HG02610 (cell line): ENCODE measurements at regions not wholly inside any gene's neighbourhood (a gene's known extent, or its start where the extent isn't known, plus 50 kb on each side); places are given as distances from the start of the nearest gene placed in this dataset.

Experiments
- ATAC-seq: cut with Tn5 transposase; IDR thresholded peaks from one replicate; pipeline ENCODE4 v1.9.1; 2021; ENCODE audit warnings: mild to moderate bottlenecking, moderate library complexity; ENCODE audit not compliant: unreplicated experiment

DNA sequence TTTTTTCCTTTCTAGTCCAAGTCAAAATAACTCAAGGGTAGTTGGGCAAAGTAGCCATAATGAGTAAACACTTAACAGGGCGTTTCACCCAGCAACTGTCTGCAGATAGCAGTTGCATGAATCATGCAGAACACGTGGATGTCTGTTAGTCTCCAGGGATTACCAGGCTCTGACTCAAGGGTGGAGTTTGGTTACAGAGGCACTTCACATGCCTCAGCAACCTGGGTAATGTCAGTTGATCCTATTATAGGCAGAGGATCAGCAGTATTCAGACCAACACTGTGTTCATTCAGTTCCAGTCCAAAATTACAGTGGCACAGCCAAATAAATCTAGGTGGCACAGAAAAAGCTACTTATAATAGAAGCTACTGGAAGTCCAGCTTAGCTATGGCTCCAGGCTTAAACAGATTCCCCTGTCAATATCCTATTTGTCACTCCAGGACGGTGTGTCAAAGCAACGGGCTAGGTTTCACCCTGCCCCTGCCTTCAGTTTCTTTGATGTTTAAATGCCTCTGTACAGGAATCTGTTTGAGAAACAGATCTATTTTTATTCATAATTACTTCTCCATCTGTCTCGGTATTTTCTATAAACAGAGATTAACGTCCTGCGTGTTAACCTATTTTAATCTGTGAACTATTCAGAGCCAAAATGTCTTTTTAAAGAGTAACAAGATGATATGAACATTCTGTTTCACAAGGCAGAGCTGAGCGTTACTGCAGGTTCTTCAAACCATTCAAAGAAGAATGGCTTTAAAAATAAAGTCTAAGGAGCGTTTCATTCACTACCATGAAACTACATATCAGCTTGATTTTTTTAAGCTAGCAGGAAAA, 162.6 kb upstream of the AKR1E2 start:
- peak; percentile 99 for ATAC-seq

DNA sequence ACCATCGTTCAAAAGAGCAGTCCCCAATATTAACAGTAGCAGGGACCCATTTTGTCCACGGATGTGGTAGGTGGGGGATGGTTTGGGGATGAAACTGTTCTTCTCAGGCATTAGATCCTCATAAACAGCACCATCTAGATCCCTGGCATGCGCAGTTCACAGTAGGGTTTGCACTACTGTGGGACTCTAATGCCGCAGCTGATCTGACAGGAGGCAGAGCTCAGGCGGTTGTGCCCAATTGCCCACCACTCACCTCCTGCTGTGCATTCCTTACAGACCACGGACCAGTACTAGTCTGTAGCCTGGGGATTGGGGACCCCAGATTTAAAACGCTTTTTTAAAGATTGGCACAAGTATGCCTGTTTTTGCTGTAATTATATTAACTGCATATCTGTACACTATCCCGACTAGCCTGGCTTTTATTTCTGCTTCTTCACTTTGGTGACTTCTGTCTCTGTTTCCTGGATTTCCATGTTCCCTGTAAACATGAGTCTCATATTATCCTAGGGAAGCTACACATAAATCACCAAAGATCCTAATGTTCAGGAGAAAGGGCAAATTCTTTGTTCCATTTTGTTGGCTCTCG, 163.3 kb upstream of the AKR1E2 start:
- ATAC-seq: no peak

DNA sequence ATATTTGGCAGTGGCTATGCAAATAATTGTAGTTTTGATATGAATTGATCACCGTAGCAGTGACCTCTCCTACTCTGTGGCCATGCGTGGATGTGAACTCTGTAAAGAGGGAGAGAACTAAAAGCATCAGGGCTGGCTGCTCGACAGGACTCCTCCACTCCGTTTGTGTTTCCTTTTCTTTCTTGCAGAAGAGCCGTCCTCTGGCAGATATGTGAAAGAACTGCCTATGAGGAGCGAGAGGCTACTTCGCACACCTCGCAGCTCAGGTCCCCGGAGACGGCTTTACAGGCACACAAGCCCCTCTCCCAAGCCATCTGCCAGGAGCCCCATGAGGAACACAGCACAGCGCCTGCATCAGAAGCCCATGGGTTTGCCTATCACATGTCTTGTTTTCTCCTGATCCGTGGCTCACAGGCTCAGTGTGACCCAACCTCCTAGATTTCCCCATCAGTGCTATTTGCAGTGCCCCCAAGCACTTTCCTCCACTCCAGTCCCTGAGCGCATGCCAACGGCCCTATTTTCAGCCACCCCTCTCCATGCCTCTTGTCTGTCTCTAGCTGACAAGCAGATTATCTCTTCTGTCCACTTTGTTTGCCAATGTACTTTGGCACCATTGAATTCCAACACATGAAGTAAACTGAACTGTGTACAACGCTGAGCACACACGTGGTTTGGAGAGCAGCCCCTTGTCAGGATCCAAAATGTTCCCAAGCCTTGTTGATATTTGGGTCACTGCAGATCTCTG, 164.3 kb upstream of the AKR1E2 start:
- ATAC-seq: no peak

DNA sequence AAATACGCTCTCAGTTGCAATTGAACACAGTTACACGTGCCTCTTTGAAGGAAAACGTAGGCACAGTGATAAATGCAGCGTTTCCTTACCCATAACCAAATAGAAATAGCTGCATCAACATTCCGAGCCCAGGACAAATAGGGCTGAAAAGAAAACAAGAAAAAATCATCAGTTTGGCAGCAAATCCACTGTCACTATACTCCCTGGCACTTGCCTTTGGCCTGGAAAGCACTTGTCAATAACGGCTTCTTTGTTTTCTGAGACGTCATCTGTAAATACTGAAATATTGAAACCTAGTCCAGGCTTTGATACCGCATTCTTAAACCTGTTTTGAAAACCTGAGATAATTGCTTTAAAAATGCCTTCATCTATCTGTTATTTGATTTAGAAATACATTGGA, 167.2 kb upstream of the AKR1E2 start:
- ATAC-seq: no peak

DNA sequence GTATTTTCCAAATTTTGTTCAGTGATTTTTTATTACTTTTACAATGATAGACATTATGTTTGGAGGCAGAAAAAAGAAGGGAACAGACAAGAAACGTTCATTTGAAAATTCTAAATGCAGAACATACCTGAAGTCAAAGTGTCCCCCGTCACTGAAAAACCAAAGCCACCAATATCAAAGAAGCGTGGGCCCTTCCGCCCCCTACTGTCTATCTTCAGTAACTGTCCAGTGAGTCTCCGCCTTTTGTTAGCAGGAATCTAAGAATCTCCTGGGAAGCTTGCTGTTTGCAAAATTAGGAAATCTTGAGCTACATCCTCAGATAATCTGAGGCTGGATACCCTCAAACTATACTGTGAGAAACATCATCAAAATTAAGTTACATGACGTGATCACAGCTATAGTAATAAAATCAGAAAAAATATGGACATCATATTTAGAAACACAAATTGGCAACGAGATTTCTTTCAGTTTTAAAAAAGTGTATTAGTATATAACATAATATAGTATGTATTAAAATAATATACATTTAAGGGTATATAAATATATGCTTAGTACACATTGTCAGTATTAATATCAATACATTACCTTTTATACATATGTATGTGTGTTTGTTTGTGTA, 169.3 kb upstream of the AKR1E2 start:
- no peak for ATAC-seq

DNA sequence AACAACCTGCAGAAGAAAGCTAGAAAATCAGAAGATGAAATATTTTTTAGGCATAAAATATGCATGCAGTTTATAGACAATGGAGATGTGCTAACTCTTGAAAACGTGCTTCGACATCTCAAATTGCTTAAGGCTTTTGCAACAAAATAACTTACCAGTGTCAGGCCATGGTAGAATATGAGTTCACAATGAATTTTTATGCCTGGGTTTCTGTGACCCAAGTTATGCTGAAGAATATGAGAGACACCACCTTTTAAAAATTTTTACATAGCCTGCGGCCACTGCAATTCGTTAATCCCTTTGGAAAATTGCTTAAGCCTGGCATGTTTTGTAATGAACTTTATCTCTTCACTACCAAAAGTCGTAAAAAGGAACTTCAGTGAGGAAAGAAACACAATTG, 170.1 kb upstream of the AKR1E2 start:
- no peak for ATAC-seq

DNA sequence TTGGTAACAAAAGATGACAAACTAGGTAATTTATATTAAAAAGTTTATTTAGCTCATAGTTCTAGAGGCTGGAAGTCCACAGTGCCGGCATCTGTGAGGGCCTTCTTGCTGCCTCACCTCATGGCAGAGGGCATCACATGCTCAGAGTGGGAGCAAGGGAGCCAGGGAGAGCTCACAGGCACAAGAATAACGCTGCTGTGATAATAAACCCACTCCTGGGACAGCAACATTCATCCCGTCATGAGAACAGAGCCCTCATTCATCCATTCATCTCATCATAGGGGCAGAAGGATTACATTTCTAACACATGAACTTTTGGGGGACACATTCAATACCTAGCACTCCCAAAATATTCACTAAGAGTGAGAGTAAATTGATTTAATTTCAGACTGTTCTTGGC, 170.6 kb upstream of the AKR1E2 start:
- ATAC-seq: no peak

DNA sequence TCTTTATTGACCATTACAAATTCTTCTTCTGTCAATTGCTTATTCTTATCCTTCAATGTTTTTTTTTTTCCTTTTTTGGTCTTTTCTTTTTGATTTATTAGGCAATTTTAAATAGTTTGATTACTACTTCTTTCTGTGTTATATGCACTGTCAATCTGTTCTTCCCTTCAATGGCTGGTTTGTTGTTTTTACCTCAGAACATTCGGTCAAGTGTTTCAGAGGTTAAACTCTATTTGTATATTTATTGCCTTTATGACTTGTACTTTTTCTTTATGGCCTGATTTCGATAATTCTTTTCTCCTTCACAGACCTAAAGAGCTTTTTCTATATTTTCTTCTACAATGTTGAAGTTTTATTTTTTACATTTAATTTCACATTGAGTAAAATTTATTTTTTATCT, 171.5 kb upstream of the AKR1E2 start:
- no peak for ATAC-seq

DNA sequence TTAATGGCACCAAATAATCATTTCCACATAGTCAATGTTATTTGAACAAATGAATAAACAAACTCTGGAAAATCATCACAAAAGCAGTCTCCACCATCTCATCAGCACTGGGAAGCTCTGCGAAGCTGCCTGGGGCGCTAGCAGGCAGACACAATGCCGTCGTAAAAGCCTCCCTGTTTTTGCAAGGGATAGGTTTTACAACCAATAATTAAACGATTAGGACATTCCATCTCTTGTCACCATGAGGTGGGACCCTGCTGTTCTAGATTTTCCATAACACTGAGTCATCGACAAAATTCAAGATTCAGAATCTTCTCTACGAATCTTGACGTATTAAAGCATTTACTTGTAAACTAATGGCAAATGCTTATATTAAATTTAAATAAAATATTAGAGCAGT, 172.8 kb upstream of the AKR1E2 start:
- ATAC-seq: no peak

DNA sequence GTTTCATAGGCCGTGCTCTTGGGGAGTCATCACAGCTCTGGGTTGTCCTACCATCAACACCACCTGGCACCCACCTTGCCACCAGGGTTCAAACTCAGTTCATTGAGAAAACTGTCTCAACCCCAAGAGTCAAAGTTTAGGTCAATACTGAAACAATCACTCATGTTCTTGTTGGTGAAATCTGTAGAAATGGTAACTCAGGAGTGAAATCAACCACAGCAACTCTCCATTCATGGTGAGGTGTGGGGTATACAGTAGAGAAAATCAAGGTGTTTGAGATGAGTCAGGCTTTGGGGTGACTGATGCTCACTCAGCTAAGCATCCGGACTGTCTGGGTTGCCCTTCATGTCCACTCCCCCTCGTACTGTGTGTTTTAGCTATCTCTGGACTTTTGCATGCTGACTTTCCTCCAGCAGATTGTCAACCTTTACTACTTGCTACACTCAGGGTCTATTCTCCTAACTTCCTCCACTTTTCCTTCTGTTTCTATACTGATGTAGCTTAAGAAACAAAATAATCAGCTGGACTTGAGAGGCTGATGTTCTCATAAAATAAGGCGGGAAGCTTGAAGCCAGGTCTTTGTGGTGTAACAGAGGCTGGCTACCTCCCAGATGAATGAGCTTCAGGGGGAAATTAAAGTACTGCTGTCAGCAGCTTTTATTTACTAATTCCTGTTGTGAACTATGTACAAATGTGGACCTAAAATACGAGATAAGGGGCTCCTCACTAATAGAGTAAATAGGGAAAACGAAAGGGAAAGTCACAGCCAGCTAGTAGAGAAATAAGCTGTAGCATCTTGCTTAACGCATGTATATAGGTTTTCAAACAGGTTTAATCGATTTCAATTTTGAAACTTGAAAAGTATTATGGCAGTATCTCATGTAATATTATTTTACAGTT, 173.6 kb upstream of the AKR1E2 start:
- peak; percentile 61 for ATAC-seq

DNA sequence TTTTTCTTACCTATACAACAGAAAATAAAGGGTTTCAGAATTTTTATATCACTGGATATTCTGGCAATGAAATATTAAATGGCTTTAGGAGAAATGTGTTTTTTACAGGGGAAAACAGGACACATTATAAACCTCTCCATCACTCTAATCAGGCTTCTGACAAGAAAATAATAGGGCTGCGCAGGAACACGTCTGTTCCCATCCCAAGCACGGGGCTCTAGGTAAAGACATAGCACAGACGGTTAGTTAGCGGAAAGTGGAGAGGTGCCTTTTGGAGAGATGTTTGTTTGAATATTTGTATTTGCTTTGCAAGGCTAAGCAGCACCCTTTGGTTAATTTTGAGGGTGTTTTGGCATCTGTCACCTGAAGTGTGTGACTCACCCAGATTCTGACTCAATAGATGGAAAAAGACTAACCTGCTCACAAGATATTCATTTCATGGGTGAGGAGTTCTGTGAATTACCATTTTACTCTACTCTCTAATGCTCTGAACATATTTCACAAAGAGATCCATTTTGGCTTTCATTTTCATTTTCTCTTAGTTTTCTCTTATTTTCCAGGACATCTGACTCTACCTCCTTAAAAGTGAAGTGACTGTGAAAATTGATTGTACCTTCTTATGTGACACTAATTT, 174.5 kb upstream of the AKR1E2 start:
- peak; percentile 58 for ATAC-seq

DNA sequence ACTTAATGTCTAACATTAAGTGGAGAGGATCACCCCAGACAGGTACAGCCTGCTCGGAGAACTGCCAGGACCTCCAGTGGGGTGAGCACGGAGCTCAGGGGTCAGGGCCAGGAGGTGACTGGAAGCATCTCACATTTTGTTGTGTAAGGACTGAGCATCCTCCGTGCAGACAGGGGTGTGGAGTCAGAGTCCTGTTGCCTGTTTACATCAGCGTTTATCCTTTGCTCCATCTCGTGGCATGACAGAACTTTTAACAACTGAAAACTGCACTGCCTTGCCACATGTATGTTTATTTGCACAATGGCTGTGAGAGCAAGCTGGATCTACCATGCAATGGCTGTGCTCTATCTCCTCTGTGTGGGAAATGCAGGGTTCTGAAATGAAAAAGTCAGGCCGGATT, 175.4 kb upstream of the AKR1E2 start:
- no peak for ATAC-seq

DNA sequence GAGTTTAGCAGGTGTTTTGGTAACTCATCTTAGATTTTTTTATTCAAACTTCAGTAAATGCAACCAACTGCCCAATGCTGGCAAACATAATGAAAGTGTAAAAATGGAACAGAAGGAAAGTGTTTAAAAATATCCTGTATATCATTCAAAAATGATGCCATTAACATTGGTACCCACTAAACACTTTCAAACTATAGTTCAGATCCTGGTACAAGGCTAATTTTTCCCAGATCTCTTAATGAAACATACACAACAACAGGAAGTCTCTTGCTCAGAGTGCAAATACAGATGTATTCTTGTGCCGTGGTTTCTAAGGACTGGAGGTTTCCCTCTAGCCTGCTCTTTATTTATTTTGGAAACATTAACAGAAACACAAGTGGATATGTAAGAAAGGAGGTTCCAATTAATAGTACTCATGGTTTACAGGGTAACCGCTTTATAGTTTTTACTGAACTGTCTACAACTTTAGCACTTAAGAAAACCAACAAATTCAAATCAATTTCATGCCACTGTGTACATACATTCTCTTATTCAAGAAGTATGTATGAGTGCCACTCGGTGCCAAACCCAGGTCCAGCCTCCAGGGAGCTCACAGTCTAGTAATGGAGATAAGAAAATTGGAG, 176.0 kb upstream of the AKR1E2 start:
- no peak for ATAC-seq

DNA sequence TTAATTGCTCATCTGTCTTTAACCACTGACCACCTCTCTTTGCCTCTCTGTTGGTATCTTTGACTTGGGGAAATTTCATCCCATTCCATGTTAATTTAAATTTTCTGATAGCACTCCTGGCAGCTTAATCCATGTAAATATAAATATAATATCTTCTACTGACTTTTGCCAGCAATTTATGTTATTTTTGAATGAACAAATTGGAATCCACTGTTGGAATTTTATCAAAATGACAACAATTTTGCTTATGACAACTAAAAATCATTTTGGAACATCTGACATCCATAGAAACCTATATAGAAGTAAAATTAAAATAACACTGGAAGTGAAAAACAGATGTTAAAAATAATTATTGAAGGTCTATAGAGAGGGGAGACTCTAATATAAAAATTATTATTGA, 176.5 kb upstream of the AKR1E2 start:
- ATAC-seq: no peak

DNA sequence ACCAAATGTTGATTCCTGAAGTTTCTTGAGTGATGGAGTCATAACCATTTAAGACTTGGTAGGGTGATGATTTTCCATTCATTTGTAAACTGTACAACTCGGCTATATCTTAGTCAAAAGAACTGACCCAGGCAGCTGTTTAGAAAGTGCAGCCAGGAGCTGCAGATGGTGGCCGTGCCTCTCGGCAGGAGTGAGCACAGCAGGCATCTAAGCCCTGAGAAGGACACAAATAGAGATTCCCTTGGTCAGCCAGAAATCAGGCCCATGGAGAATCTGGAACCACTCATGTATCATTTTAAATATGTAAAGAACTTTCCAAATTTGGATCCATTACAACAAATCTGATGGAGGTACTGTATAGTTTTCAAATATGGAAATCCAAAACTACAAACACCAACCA, 177.0 kb upstream of the AKR1E2 start:
- ATAC-seq: no peak

DNA sequence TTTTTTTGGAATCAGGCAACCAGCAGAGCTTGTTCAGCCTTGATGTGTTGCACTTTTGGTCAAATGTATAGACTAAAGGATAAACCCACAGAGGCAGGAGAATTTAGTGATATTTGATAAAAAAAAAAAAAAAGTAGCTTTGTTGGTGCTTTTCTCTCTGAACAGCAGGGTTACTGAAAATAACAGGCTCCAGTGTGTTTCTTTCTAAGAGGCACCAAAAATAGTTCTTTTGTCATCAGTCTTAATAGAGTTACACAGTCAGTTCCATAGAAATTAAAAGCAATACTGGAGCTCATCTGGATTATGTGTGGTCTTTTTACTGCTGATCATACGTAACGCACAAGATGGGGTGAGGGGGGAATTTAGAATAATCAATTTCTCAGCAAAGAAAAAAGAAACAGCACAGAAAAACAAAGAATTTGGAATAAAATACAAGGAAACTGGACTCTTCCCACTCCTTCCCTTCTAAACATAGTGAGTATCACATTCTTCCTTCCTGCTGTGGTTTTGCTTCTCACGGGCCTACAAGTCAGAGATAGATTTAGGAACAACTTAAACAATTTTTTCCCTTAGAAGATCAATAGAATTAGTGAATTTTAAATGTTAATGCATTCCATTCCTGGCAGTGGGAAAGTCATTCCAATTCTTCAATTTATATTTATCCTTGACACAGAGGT, 178.8 kb upstream of the AKR1E2 start:
- ATAC-seq: no peak

DNA sequence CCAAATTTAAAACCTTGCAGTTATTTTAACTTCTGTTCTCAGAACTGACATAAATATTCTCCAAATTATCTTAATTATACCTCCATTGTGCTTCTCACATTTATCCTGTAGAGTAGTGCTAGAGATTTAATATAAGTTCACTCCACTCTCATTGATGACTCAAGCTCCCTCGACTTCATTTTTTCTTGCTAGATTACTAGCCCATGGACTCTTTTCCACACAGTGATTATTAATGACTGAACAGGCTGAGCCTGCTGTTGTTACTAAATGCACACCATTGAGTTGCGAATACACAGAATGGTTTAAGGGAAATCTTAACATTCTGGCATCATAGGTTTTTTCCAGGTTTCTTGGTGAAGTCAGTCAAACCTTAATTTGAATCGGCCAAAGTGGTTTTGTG, 179.5 kb upstream of the AKR1E2 start:
- no peak for ATAC-seq

DNA sequence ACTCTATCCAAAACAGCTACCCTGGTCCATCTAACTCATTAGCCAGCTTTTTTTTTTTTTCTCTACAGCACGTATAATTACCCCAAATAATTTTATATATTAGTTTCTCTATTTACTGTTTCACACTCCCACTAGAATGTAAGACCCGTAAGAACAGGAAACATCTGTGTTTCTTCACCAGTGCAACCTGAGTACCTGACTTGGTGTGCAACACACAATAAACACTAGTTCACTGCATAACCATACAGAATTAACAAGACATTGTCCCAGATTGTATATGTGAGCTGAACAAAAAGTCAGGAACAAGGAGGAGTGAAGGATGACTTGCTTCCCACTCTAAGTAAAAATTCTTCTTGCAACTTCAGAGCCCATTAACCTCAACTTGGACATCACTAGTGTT, 180.2 kb upstream of the AKR1E2 start:
- ATAC-seq: no peak

DNA sequence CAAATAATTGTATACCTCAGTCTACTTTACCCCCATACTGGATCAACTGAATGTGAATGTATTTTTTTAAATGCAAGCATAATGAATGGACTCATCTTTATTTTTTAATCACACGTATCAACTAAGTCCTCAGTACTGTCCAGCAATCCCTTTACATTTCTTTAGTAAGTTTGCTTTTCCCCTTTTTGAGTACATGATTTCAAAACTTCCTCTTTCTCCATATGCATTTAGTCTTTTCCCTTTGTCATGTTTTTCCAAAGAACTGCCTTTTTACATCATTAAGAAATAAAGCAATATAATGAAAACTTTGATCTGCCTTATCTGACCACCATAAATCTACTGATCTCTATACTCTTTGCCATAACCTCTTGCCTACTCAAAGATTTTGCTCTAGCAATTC, 182.5 kb upstream of the AKR1E2 start:
- ATAC-seq: no peak
